SK-N-SH (cell line): ENCODE measurements at regions not wholly inside any gene's neighbourhood (a gene's known extent, or its start where the extent isn't known, plus 50 kb on each side); places are given as distances from the start of the nearest gene placed in this dataset.

ENCODE experiments used
- CTCF ChIA-PET: fragments of 300-600, 350-600 bp; formaldehyde crosslinking; extraction: SDS; loops from one replicate; lab custom pipeline; 2021; lab: Yijun Ruan, JAX
- POLR2A ChIA-PET: fragments of 350-600 bp; sonication (Branson Sonifier 250); formaldehyde crosslinking; extraction: SDS; loops from one replicate; lab custom pipeline; 2020; ENCODE audit warnings: antibody characterized with exemption, inconsistent platforms; lab: Yijun Ruan, JAX
- DNase-seq: peaks from one replicate; pipeline ENCODE4 v3.0.0; 2012
- H2AFZ ChIP-seq: fragments of 200-600 bp; sonication (generic); 2 replicates; pipeline ENCODE4 v1.8.1; 2016; ENCODE audit warnings: antibody characterized with exemption, mild to moderate bottlenecking, low read depth
- H3F3A ChIP-seq: fragments of 200-600 bp; sonication (generic); replicated peaks from 2 replicates; pipeline ENCODE3; 2016; ENCODE audit warnings: antibody characterized with exemption, mild to moderate bottlenecking; ENCODE audit not compliant: insufficient read depth
- H3K27ac ChIP-seq, 2 experiments: fragments of 200-500 bp in 1 of 2; fragments of 200-600 bp in 1 of 2; sonication (Bioruptor generic) in 1 of 2; sonication (generic), shearing (Covaris generic) in 1 of 2; 2 replicates each; pipeline versions ENCODE4 v1.5.1 to v1.6.1; 2014 to 2016; ENCODE audit warnings: low read depth in 2 of 2, inconsistent platforms in 1 of 2, low read length in 1 of 2, mild to moderate bottlenecking in 1 of 2, mixed read lengths in 1 of 2
- H3K27me3 ChIP-seq: fragments of 200-600 bp; sonication (generic), shearing (Covaris generic); 2 replicates; pipeline ENCODE4 v1.6.1; 2016; ENCODE audit warnings: mixed run types; ENCODE audit not compliant: insufficient read depth
- H3K36me3 ChIP-seq, 2 experiments: fragments of 200-500 bp in 1 of 2; fragments of 200-600 bp in 1 of 2; sonication (Bioruptor generic) in 1 of 2; sonication (generic) in 1 of 2; replicated peaks in 1 of 2; 2 replicates each; pipeline versions ENCODE3 to v1.5.1; 2014 to 2016; ENCODE audit warnings: low read length in 1 of 2, mild to moderate bottlenecking in 1 of 2; ENCODE audit not compliant: insufficient read depth in 2 of 2, control insufficient read depth in 1 of 2
- H3K4me1 ChIP-seq, 2 experiments: fragments of 200-500 bp in 1 of 2; fragments of 200-600 bp in 1 of 2; sonication (Bioruptor generic) in 1 of 2; sonication (generic), shearing (Covaris generic) in 1 of 2; 2 replicates each; pipeline versions ENCODE4 v1.5.1 to v1.6.1; 2014 to 2016; ENCODE audit warnings: low read depth in 1 of 2, low read length in 1 of 2, mixed run types in 1 of 2; ENCODE audit not compliant: insufficient read depth in 2 of 2, control insufficient read depth in 1 of 2
- H3K4me2 ChIP-seq: fragments of 200-600 bp; sonication (generic), shearing (Covaris generic); 2 replicates; pipeline ENCODE4 v1.6.1; 2017; ENCODE audit warnings: mixed run types
- H3K4me3 ChIP-seq, 2 experiments: fragments of 200-500 bp in 1 of 2; fragments of 200-600 bp in 1 of 2; sonication (Bioruptor generic) in 1 of 2; sonication (generic), shearing (Covaris generic) in 1 of 2; 2 replicates each; pipeline versions ENCODE4 v1.5.1 to v1.8.1; 2014 to 2016; ENCODE audit warnings: low read depth in 2 of 2, inconsistent platforms in 1 of 2, low read length in 1 of 2, mild to moderate bottlenecking in 1 of 2, mixed read lengths in 1 of 2, moderate library complexity in 1 of 2
- H3K79me2 ChIP-seq: fragments of 200-600 bp; sonication (generic); 2 replicates; pipeline ENCODE4 v1.8.1; 2017; ENCODE audit warnings: mild to moderate bottlenecking; ENCODE audit not compliant: insufficient read depth
- H3K9ac ChIP-seq: fragments of 200-600 bp; sonication (generic); 2 replicates; pipeline ENCODE4 v1.6.1; 2017; ENCODE audit warnings: mixed run types
- H3K9me2 ChIP-seq: fragments of 200-600 bp; sonication (generic); 2 replicates; pipeline ENCODE4 v1.6.1; 2017; ENCODE audit warnings: mixed run types
- H3K9me3 ChIP-seq: fragments of 200-600 bp; sonication (generic); 2 replicates; pipeline ENCODE4 v1.6.1; 2017; ENCODE audit warnings: mixed run types, mild to moderate bottlenecking, moderate library complexity
- H4K20me1 ChIP-seq: fragments of 200-600 bp; sonication (generic); 2 replicates; pipeline ENCODE4 v1.6.1; 2017; ENCODE audit warnings: mild to moderate bottlenecking, mixed run types; ENCODE audit not compliant: insufficient read depth
- CTCF ChIP-seq: fragments of 200-600 bp; sonication (generic); IDR thresholded peaks from 2 replicates; pipeline ENCODE4 v1.6.1; 2017; ENCODE audit warnings: antibody characterized with exemption, mild to moderate bottlenecking, moderate library complexity
- ELF1 ChIP-seq: IDR thresholded peaks from 2 replicates; pipeline ENCODE4 v1.4.0; 2012
- EP300 ChIP-seq, 2 experiments: IDR thresholded peaks; 2 replicates each; pipeline versions ENCODE4 v1.4.0 to v1.6.1; 2012; ENCODE audit warnings: borderline replicate concordance in 1 of 2, low read depth in 1 of 2, low read length in 1 of 2
- EZH2phosphoT487 ChIP-seq: fragments of 200-600 bp; sonication (generic); IDR thresholded peaks from 2 replicates; pipeline ENCODE4 v1.6.1; 2017; ENCODE audit warnings: low read depth, mixed run types, mild to moderate bottlenecking, antibody characterized with exemption, moderate library complexity, borderline replicate concordance
- FOSL2 ChIP-seq: IDR thresholded peaks from 2 replicates; pipeline ENCODE4 v1.4.0; 2012; ENCODE audit warnings: low read depth, mild to moderate bottlenecking, moderate library complexity, borderline replicate concordance
- FOXM1 ChIP-seq: IDR thresholded peaks from 2 replicates; pipeline ENCODE4 v1.4.0; 2012; ENCODE audit warnings: low read depth, mild to moderate bottlenecking
- GATA2 ChIP-seq: sonication (generic); formaldehyde crosslinking; IDR thresholded peaks from 2 replicates; pipeline ENCODE4 v1.5.0; 2020; ENCODE audit warnings: mild to moderate bottlenecking, missing genetic modification reagents
- IRF3 ChIP-seq: fragments of 150-350 bp; IDR thresholded peaks from 2 replicates; pipeline ENCODE4 v1.6.1; 2016; ENCODE audit warnings: mild to moderate bottlenecking, low read depth, low read length
- MEF2A ChIP-seq: IDR thresholded peaks from 2 replicates; pipeline ENCODE4 v1.4.0; 2012; ENCODE audit warnings: low read depth, borderline replicate concordance
- NFIC ChIP-seq: IDR thresholded peaks from 2 replicates; pipeline ENCODE4 v1.4.0; 2012; ENCODE audit warnings: borderline replicate concordance
- NRF1 ChIP-seq: IDR thresholded peaks from 2 replicates; pipeline ENCODE4 v1.6.1; 2012; ENCODE audit warnings: low read depth, mild to moderate bottlenecking, low read length
- PBX3 ChIP-seq: IDR thresholded peaks from 2 replicates; pipeline ENCODE4; 2012
- RFX5 ChIP-seq: IDR thresholded peaks from 2 replicates; pipeline ENCODE4 v1.6.1; 2012; ENCODE audit warnings: mild to moderate bottlenecking, improper control_type of control experiment, low read length
- RXRA ChIP-seq: IDR thresholded peaks from 2 replicates; pipeline ENCODE4 v1.4.0; 2012; ENCODE audit warnings: low read depth, mild to moderate bottlenecking, borderline replicate concordance
- SIN3A ChIP-seq: IDR thresholded peaks from 2 replicates; pipeline ENCODE4 v1.6.1; 2012; ENCODE audit warnings: low read depth, mild to moderate bottlenecking, low read length, moderate library complexity, borderline replicate concordance
- TAF1 ChIP-seq: IDR thresholded peaks from 2 replicates; pipeline ENCODE4 v1.6.1; 2012; ENCODE audit warnings: low read depth, mild to moderate bottlenecking, low read length, moderate library complexity, borderline replicate concordance
- TCF12 ChIP-seq: IDR thresholded peaks from 2 replicates; pipeline ENCODE4 v1.4.0; 2012
- TEAD4 ChIP-seq: IDR thresholded peaks from 2 replicates; pipeline ENCODE4 v1.4.0; 2012; ENCODE audit warnings: mild to moderate bottlenecking, borderline replicate concordance; ENCODE audit not compliant: insufficient read depth
- USF1 ChIP-seq: IDR thresholded peaks from 2 replicates; pipeline ENCODE4 v1.4.0; 2012; ENCODE audit warnings: low read depth, borderline replicate concordance
- YY1 ChIP-seq: IDR thresholded peaks from 2 replicates; pipeline ENCODE4 v1.4.0; 2012; ENCODE audit warnings: low read depth, mild to moderate bottlenecking
- WGBS: methylation state at CpG from one replicate; pipeline ENCODE4 v1.1.6; 2017; ENCODE audit warnings: low lambda C conversion rate; 5-methylcytosine and 5-hydroxymethylcytosine counted together

GRCh38 chr2:121152861-121153260, 132.1 kb downstream of the TFCP2L1 start (continued):
- TF ChIP-seq TEAD4 = no peak
- TF ChIP-seq, all 33 proteins: peak for 0

- no peaks in the 10 kb centered on the region; the same call in 1 of the 2 replicates for H3K27me3 ChIP-seq
- H3K9ac ChIP-seq = no peak overlapping the region
- no peaks in the 10 kb centered on the region for H3K4me1 ChIP-seq
- TF ChIP-seq USF1 (no peak), TAF1 (no peak), IRF3 (no peak)
- TF ChIP-seq, all 33 proteins: peak for 0
- ChIA-PET CTCF (interaction anchor here (0.8 to 1.3 kb wide), 2 partner anchors 57 to 145 kb away, joined by 3 read pairs; no protein-coding TSS in a partner anchor), POLR2A (no interaction called here)
- H3K9me3 ChIP-seq = no peaks in the 10 kb centered on the region
- no peaks in the 10 kb centered on the region for H3K9me2 ChIP-seq
- WGBS = 38% methylated on average over 6 of the region's 6 CpGs
- no peak overlapping the region for H3K4me3 ChIP-seq
- H3K4me2 ChIP-seq = no peak overlapping the region
- H3K79me2 ChIP-seq = no peaks in the 10 kb centered on the region
- no peaks in the 10 kb centered on the region for H3K36me3 ChIP-seq
- H4K20me1 ChIP-seq = no peaks in the 10 kb centered on the region
- no peak overlapping the region for H2AFZ ChIP-seq
- no peak for DNase-seq
- no peak overlapping the region for H3K27ac ChIP-seq
- no peaks in the 10 kb centered on the region for H3F3A ChIP-seq
These were observed 131.5 kb downstream of the TFCP2L1 start for GRCh38 chr2:121153516-121153915.

- no peak overlapping the region for H3K9ac ChIP-seq
- H3K4me3 ChIP-seq = no peak overlapping the region
- H2AFZ ChIP-seq = no peak overlapping the region
- no peaks in the 10 kb centered on the region for H3K9me3 ChIP-seq
- POLR2A ChIA-PET = no interaction called here
- 41% methylated on average over 8 of the region's 11 CpGs for WGBS
- no peaks in the 10 kb centered on the region for H3K36me3 ChIP-seq
- no peaks in the 10 kb centered on the region for H3F3A ChIP-seq
- H3K27ac ChIP-seq = no peak overlapping the region
- no peak overlapping the region for H3K4me2 ChIP-seq
- no peaks in the 10 kb centered on the region for H3K9me2 ChIP-seq
- H4K20me1 ChIP-seq = no peaks in the 10 kb centered on the region
- no peaks in the 10 kb centered on the region for H3K4me1 ChIP-seq
- DNase-seq = no peak
- no peaks in the 10 kb centered on the region; the same call in 1 of the 2 replicates for H3K27me3 ChIP-seq
- CTCF ChIA-PET = no interaction called here
- H3K79me2 ChIP-seq = no peaks in the 10 kb centered on the region
- TF ChIP-seq NFIC = no peak
- no peak for TF ChIP-seq SIN3A
- no peak for TF ChIP-seq CTCF
- no peak for TF ChIP-seq TCF12
- no peak for TF ChIP-seq FOSL2
- no peak for TF ChIP-seq EZH2phosphoT487
- TF ChIP-seq YY1 = no peak
- TF ChIP-seq FOXM1 = no peak
- no peak for TF ChIP-seq MEF2A
- TF ChIP-seq PBX3 = no peak
- TF ChIP-seq NRF1 = no peak
- no peak for TF ChIP-seq TAF1
- no peak for TF ChIP-seq EP300 (IDR thresholded peaks at IDR 0.05; ENCODE audit: borderline replicate concordance in 1 of 2, low read depth in 1 of 2, low read length in 1 of 2)
- TF ChIP-seq RFX5 = no peak
- TF ChIP-seq ELF1 = no peak
- no peak for TF ChIP-seq RXRA
- no peak for TF ChIP-seq GATA2 (CRISPR knock-in tag)
- TF ChIP-seq TEAD4 = no peak
These were observed 129.4 kb downstream of the TFCP2L1 start for GRCh38 chr2:121155502-121156056.
